Tongue (tissue), 1 donor: ENCODE measurements at regions not wholly inside any gene's neighbourhood (a gene's known extent, or its start where the extent isn't known, plus 50 kb on each side); places are given as distances from the start of the nearest gene placed in this dataset.
A peak's percentile ranks its signal among the peaks of the same experiment; 100 is the strongest.
"Not testable (repeated sequence)": the region's sequence is repeated elsewhere in the genome, so short reads cannot be mapped to it uniquely, and the experiment has no call there.

Experiments used
- DNase-seq: peaks from one replicate; pipeline ENCODE4 v3.0.0-alpha.2; 2015

DNA sequence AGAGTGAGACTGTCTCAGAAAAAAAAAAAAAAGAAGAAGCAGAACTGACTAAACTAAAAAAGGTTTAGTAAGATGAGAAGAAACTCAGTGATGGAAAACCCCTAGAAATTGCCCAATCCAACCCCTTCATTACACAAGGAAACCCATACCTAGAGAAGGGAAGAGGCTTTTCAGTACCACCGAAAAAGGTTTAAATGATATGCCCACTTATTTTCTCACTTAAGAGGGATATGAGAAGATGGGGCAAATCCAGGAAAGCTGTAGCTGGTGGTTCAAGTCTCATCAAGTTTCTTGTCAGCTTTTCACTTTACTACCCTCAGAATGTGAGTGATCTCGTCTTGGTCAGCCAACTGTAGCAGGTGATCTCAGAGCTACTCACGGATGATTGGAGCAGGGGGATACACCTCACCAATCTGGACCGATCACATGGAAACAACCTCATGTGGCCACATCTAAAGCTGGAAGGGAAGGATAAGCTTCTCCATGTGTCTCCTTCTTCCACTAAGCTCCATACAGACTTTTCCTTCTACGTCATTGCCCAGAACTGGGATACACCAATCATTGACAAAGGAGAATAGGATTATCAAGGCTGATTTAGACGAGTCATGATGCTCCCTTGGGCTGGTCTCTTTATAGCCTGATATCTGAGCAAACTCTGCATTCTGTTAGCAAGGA, 126.7 kb upstream of the POU3F1 start:
- no peak for DNase-seq

DNA sequence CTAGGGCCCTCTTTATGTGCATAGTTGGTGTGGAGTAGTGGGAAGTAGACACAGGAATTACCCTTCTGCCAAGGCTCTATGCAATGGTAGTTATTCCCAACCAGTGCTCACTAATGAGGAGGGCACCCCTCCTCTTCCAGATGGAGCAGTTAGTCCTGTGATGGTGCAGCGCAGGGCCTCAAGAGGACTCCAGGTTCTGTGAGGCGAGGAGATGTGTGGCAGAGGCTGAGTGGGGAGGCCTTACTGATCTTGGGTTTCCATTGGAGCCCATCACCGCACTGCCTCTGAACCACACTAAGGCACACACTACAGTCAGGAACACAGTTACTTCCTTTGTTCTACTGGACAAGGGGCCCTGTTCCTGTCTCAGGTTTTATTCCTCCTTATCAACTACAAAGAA, 122.5 kb upstream of the POU3F1 start:
- no peak for DNase-seq

GRCh38 chr1:38168365-38168764, 121.8 kb upstream of the POU3F1 start:
- DNase-seq: no peak

- no peak for DNase-seq
Observed at GRCh38 chr1:38166461-38166860, 119.9 kb upstream of the POU3F1 start.

GRCh38 chr1:38153778-38154470, 107.3 kb upstream of the POU3F1 start:
- DNase-seq: peak; percentile 46

- DNase-seq: no peak
Observed at GRCh38 chr1:38153066-38153777, 106.6 kb upstream of the POU3F1 start.

GRCh38 chr1:38152351-38153065, 105.9 kb upstream of the POU3F1 start:
- peak; percentile 52 for DNase-seq

DNA sequence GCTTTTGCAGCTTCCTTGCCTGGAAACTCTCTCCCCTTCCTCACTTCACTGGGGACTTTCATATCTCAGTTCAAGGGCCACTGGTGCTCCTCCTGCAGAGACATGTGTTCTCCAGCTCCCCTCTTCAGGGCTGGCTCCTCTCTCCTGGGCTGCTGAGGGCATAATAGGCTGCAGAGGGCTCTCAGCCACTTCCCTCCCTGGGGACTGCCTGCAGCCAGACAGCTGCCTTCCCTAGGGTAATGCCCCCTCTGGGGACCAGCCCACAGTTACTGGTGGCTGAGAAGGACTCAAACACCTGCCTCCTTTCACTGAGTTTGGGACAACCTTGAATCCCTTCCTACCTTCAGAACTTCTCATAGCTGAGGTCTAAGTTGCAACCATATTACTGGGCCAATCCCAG, 104.8 kb upstream of the POU3F1 start:
- DNase-seq: no peak

- not testable (repeated sequence) for DNase-seq
Observed at GRCh38 chr1:38146079-38146478, 99.5 kb upstream of the POU3F1 start.

- no peak for DNase-seq
Observed at GRCh38 chr1:38142606-38143005, 96.0 kb upstream of the POU3F1 start.

GRCh38 chr1:38141483-38141882, 94.9 kb upstream of the POU3F1 start:
- no peak for DNase-seq

DNA sequence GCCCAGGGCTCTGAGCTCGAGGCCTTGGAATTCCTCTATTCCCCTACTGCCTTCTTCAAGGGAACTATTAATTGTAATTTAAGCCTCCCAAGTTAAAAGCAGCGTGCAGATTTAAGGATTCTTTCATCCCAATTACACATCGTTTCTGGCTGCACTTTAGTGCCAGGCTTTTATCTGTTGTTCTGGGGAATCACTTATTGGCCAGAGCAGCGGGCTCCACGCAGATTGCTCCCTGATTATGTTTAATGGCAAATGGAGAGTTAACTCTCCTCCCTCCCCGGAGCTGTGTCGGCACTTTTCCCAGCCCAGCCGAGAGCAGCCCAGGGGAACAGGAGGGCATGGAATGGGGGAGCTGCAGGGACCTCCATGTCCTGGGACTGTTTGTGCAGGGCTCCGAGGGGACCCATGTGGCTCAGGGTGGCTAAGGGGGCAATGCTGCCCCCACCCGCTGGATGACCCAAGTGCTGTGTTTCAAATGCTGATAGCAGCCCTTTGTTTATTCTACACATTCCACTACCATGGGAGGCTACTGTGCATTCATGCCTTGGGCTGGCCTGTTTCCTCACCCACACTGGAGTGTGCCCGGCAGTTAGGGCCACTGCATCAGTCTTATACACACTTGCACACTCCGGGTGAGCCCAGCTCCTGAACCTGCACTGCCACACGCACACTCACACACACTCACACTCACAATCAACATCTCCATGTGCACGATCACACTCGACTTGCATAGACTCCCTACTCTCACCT, 93.3 kb upstream of the POU3F1 start:
- DNase-seq: no peak

DNA sequence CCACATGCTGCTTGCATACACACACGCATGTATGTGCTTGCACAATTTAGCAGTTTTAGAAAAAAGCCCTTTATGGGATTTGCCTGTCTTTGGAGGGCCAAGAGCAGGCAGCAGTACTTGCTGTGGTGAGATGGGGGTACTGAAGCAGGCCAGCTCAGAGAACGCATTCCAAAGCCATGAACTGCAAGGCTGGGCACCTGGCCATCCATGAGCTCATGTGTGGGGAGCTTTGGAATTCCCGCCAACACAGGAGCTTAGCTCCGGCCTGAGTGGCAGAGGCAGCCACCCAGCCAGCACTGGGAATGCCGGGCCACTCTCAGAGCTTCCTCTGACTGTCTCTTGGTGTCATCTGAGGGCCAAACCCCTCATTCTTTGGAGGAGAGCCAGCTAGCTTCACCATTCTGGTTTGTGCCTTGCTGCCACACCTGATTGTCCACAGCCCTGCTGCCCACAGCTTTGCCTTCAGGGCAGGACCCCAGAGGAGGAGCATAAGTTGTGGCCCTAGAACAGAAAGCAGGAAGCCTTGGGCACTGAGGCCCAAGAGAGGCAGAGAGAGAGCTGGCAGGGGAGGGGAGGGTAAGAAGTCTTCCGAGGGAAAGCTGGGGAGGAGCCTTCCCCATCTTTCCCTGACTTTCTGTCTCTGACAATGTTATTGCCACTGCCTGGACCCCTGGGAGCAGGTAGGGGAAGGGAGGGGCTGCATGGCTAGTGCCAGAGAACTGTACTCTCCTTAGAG, 92.1 kb upstream of the POU3F1 start:
- peak; percentile 93 for DNase-seq

- no peak for DNase-seq
Observed at GRCh38 chr1:38137164-38137563, 90.6 kb upstream of the POU3F1 start.

GRCh38 chr1:38135625-38136414, 89.2 kb upstream of the POU3F1 start:
- no peak for DNase-seq

GRCh38 chr1:38134294-38134755, 87.7 kb upstream of the POU3F1 start:
- peak; percentile 48 for DNase-seq

DNA sequence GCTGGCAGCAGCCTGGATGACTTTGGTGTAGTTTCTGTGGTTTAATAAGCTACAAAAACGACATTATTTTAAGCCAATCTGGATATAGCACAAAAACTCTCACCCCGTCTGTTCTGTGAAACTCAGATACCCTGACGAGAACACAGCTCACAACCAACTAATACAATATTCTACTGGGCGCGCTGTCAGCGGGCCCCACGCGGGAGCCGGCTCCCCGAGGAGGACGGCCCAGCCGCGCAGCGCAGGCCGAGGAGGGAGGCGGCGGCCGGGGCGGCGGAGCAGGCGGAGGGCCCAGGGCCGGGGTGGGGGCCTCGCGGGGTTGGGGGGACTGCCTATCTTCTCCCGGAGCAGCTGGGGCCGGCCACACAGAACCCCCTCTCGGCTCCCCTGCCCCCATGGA, 87.2 kb upstream of the POU3F1 start:
- no peak for DNase-seq

GRCh38 chr1:38133304-38133703, 86.7 kb upstream of the POU3F1 start:
- DNase-seq: no peak

GRCh38 chr1:38132681-38133080, 86.1 kb upstream of the POU3F1 start:
- peak; percentile 60 for DNase-seq

DNA sequence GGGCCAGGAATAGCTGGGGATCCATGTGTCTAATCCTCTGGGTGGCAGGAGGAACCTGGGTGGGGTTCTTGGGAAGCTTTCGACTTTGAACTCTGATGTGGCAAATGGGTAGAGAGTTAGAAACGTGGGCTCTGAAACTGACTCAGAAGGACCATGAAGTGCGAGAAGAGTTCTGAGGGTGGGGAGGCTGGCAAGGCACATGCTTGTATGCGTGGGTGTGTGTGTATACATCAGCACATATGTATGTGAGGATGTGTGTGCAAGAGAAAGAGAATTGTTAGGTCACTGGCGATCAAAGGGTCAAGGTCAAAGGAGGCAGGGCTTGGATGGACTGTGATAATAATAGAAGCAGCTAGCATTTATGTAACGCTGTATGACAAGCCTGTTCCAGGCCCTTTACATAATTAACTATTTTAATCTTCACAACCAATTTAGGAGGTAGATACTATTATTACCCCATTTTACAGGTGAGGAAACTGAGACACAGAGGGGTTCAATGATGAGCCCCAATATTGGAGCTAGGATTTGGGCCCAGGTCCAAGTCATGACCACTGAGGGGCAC, 84.5 kb upstream of the POU3F1 start:
- no peak for DNase-seq
